K562 (cell line): ENCODE measurements at regions not wholly inside any gene's neighbourhood (a gene's known extent, or its start where the extent isn't known, plus 50 kb on each side); places are given as distances from the start of the nearest gene placed in this dataset.
"Not testable (repeated sequence)": the region's sequence is repeated elsewhere in the genome, so short reads cannot be mapped to it uniquely, and the experiment has no call there.

Experiments
- ATAC-seq: fragments of 200-7000 bp; cut with Tn5 transposase; 3 replicates; pipeline ENCODE4 v1.9.1; 2020; ENCODE audit warnings: moderate library complexity
- BruUV-seq: library from RNA; stranded (reverse); fragments of 400-500 nt; replicated peaks from 2 replicates; lab custom pipeline; 2021; lab: Mats Ljungman, UMichigan
- CTCF ChIA-PET: fragments of 300-600 bp; formaldehyde crosslinking; extraction: SDS; loops from one replicate; lab custom pipeline; 2021; ENCODE audit warnings: low intra/inter-chr PET ratio; lab: Yijun Ruan, JAX
- POLR2A ChIA-PET: fragments of 300-600, 350-650 bp; sonication (Branson Sonifier 250); formaldehyde crosslinking; extraction: SDS; loops from one replicate; lab custom pipeline; 2021; ENCODE audit warnings: antibody characterized with exemption, inconsistent platforms; lab: Yijun Ruan, JAX
- DNase-seq, 4 experiments: peaks; one replicate each; pipeline versions ENCODE4 v3.0.0 to v3.0.0-alpha.2; 2011 to 2018; ENCODE audit warnings: low spot score in 3 of 4, mixed read lengths in 3 of 4; ENCODE audit errors: extremely low read depth in 1 of 4
- FAIRE-seq: peaks from 2 replicates; lab custom pipeline; 2011; peaks lifted over from hg19 to GRCh38; lab: Jason Lieb, UNC
- H2AFZ ChIP-seq: 2 replicates; pipeline ENCODE4 v1.6.0; 2011; ENCODE audit warnings: low read depth, low read length, control low read depth, inconsistent platforms
- H3K27ac ChIP-seq: fragments of 200-600 bp; 3 replicates; pipeline ENCODE4 v1.8.0; 2011; ENCODE audit warnings: low read depth, mild to moderate bottlenecking, control low read depth, inconsistent platforms, low read length, moderate library complexity, mixed read lengths; ENCODE audit errors: extremely low read depth
- H3K27me3 ChIP-seq, 2 experiments: fragments of 300-600 bp in 1 of 2; 2 replicates in 1 of 2; 3 replicates in 1 of 2; pipeline versions ENCODE4 v1.6.0 to v1.8.0; 2011; ENCODE audit warnings: inconsistent platforms in 2 of 2, low read length in 2 of 2, mild to moderate bottlenecking in 1 of 2, mixed read lengths in 1 of 2, moderate library complexity in 1 of 2; ENCODE audit not compliant: control insufficient read depth in 2 of 2, insufficient read depth in 2 of 2
- H3K36me3 ChIP-seq: fragments of 300-600 bp; 3 replicates; pipeline ENCODE4 v1.8.0; 2011; ENCODE audit warnings: mild to moderate bottlenecking, low read length, inconsistent platforms; ENCODE audit not compliant: control insufficient read depth, insufficient read depth
- H3K4me1 ChIP-seq, 2 experiments: fragments of 200-600 bp in 1 of 2; replicated peaks in 1 of 2; 2 replicates in 1 of 2; 3 replicates in 1 of 2; pipeline versions ENCODE4 v1.5.1 to v1.8.0; 2011; ENCODE audit warnings: inconsistent platforms in 2 of 2, low read length in 2 of 2, mild to moderate bottlenecking in 1 of 2, mixed read lengths in 1 of 2, moderate library complexity in 1 of 2; ENCODE audit not compliant: control insufficient read depth in 2 of 2, insufficient read depth in 2 of 2
- H3K4me2 ChIP-seq: 2 replicates; pipeline ENCODE4 v1.6.1; 2011; ENCODE audit warnings: low read length, control low read depth, inconsistent platforms, mixed read lengths; ENCODE audit not compliant: insufficient read depth
- H3K4me3 ChIP-seq: fragments of 200-600 bp; sonication (generic), shearing (Covaris generic); 2 replicates; pipeline ENCODE4 v1.5.1; 2016; ENCODE audit warnings: control low read depth, inconsistent platforms
- H3K79me2 ChIP-seq: fragments of 200-600 bp; 3 replicates; pipeline ENCODE4 v1.8.0; 2011; ENCODE audit warnings: low read length, inconsistent platforms; ENCODE audit not compliant: control insufficient read depth, insufficient read depth
- H3K9ac ChIP-seq, 2 experiments: 2 replicates each; pipeline versions ENCODE4 v1.6.0 to v1.6.1; 2011; ENCODE audit warnings: low read depth in 2 of 2, low read length in 2 of 2, control low read depth in 1 of 2, inconsistent platforms in 1 of 2, mild to moderate bottlenecking in 1 of 2, mixed read lengths in 1 of 2; ENCODE audit not compliant: insufficient read depth in 1 of 2
- H3K9me1 ChIP-seq: one replicate; pipeline ENCODE4 v1.6.0; 2011; ENCODE audit warnings: inconsistent platforms, mild to moderate bottlenecking, low read length, moderate library complexity; ENCODE audit not compliant: control insufficient read depth, insufficient read depth
- H3K9me3 ChIP-seq: replicated peaks from 2 replicates; pipeline ENCODE4 v1.5.1; 2011; ENCODE audit warnings: low read depth, low read length, inconsistent platforms; ENCODE audit not compliant: control insufficient read depth, insufficient read depth
- H4K20me1 ChIP-seq: replicated peaks from 2 replicates; pipeline ENCODE4 v1.6.1; 2011; ENCODE audit warnings: low read length, inconsistent platforms, mixed read lengths; ENCODE audit not compliant: control insufficient read depth, insufficient read depth
- WGBS: fragments of 100-300 bp; shearing (Covaris generic); methylation state at CpG from one replicate; pipeline ENCODE4 v1.1.6; 2016; ENCODE audit warnings: low coverage, mixed read lengths; ENCODE audit not compliant: insufficient coverage; ENCODE audit errors: missing lambda C conversion rate; 5-methylcytosine and 5-hydroxymethylcytosine counted together
- in situ Hi-C: fragments of 300-500 bp; cut with MboI; formaldehyde crosslinking; loops from 4 replicates; pipeline ENCODE4 v1.15.0; 2018; ENCODE audit warnings: inconsistent platforms, mixed read lengths
- intact Hi-C: fragments of 100-400 bp; cut with micrococcal nuclease; formaldehyde crosslinking; loops from 2 replicates; pipeline ENCODE4 v1.14.2; 2022

- H3K9ac ChIP-seq, H2AFZ ChIP-seq, H3K4me3 ChIP-seq, in situ Hi-C loops, CTCF ChIA-PET, H3K4me2 ChIP-seq, H3K4me1 ChIP-seq, DNase-seq, FAIRE-seq, H3K9me3 ChIP-seq, BruUV-seq, H3K27me3 ChIP-seq, H4K20me1 ChIP-seq, intact Hi-C loops, H3K79me2 ChIP-seq, H3K27ac ChIP-seq, ATAC-seq, POLR2A ChIA-PET, H3K9me1 ChIP-seq: not testable (repeated sequence)
- 82% methylated on average over 12 of the region's 15 CpGs for WGBS
- H3K36me3 ChIP-seq, result peaks cover 38% of the 10 kb centered on the region; the same call in 1 of the 3 replicates
Observed at GRCh38 chr3:195964318-195965107, 56.2 kb upstream of the TNK2 start.

- H2AFZ ChIP-seq, H3K27me3 ChIP-seq, H3K9ac ChIP-seq, intact Hi-C loops, H3K9me3 ChIP-seq, H3K4me1 ChIP-seq, H3K4me2 ChIP-seq, H4K20me1 ChIP-seq, H3K79me2 ChIP-seq, H3K9me1 ChIP-seq, H3K4me3 ChIP-seq, POLR2A ChIA-PET, FAIRE-seq, CTCF ChIA-PET, H3K27ac ChIP-seq, ATAC-seq, in situ Hi-C loops, BruUV-seq, DNase-seq: not testable (repeated sequence)
- H3K36me3 ChIP-seq, result peaks cover 40% of the 10 kb centered on the region; the same call in 1 of the 3 replicates
- 79% methylated on average over 3 of the region's 11 CpGs for WGBS
Observed at GRCh38 chr3:195962222-195962621, 53.9 kb upstream of the TNK2 start.
